Activated CD8-positive, alpha-beta memory T cell treated with anti-CD3 and anti-CD28 coated beads, Interleukin-2, amount 50 U/mL, for 4 hours (primary cell): ENCODE measurements at regions not wholly inside any gene's neighbourhood (a gene's known extent, or its start where the extent isn't known, plus 50 kb on each side); places are given as distances from the start of the nearest gene placed in this dataset.

Experiments
- DNase-seq: peaks from one replicate; pipeline ENCODE4 v3.0.0-alpha.2; 2020

DNA sequence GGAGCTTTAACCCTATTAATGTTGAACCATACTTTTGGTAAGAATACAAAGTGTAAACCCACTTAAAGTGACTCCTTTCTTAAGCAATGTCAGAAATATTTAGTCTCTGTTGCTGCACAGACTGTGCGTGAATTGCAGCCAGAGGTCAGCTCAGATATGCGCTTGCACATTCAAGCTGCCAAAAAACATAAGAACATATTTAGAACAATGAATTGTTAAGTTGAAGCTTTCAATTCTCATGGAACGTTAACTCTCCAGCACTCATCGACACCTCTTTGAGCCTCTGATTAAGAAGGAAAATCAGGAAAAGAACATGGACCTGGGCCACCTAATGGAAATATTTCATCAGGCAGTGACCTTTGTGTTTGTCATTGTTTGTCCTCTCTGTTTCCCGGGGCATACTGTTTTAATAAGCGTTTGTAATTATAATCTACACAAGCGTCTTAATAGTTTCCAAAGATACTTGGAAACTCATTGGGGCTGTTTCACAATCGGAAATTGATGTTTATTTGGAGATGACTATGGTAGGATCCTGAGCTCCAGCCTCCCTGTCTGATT lies 193.0 kb upstream of the CELF2 start:
- DNase-seq: no peak

DNA sequence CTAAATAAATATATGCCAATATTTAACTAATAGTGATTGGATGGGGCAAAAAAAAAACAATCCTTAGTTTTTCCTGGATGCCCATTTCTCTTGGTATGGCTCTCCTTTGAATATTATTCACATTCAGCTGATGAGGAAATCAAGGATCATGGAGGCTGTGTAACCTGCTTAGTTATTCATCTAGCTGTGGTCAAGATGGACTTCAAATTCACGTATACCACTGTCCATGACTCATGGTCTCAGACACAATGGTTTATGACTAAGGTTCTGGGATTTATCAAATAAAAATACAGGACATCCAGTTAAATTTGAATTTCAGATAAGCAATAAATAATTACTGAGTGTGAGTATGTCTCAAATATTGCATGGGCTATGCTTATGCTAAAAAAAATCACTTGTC lies 191.5 kb upstream of the CELF2 start:
- no peak for DNase-seq

DNA sequence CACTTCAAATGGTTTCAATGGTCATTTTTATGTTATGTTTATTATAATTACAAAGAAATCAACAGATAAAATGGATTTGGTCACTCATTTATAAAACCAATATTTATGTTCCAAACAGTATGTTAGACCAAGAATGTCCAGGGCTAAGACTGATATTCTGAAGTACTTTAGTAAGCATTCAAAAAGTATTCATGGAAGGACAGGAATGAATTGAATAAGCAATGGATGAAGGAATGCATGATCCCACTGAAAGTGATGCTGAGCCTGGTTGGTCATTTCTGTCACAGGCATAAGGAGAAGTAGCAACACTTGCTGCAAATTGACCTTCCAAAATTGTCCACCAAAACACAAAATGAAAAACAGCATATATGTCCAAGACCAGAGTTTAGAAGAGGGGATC lies 189.0 kb upstream of the CELF2 start:
- no peak for DNase-seq

DNA sequence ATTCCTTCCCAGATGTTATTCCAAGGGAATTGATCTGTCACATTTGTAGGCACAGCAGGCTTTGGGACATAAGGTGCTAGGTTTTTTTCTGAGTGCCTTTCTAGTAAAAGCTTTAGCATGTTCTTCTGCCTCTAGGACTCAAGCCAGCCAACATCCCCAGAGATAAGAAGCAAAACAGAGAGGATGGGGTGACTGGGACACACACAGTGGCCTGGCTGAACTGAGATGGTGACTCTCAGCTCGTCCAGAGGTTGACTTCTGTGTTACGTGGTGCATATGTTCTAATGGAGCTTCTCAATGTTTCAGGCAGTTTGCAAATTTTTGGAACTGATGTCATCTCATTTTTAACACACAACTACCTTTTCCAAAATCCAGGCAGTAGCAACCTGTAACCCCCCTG lies 188.1 kb upstream of the CELF2 start:
- DNase-seq: no peak

DNA sequence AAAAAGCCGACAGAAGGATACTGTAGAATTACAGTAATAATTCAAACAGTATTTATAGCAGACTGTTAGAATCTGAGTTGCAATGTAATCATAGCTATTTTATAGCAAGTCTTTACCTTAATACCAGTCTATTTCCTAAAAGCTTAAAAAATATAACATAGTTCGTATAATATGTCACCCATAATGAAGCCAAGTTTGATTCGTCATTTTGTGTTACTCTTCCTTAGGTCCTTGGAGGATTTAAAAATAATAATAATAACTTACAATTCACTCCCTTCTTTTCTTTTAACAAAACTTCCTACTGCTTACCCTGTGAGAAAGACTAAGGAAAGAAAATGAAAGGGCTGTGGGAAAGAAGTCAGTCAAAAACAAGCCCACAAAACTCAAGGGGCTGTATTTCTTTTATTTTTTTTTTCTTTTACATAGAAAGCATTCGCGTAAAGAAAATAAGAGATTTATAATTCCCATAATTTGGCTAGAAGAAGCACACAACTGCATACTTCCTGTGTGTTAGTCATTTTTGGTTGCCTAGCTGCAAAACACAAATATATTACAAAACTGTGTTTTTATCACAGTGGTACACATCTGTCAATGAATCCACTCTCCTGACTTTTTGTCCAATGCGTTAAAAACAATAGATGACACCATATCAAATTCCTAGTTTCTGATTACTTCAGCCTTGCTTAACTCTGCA lies 187.2 kb upstream of the CELF2 start:
- no peak for DNase-seq

DNA sequence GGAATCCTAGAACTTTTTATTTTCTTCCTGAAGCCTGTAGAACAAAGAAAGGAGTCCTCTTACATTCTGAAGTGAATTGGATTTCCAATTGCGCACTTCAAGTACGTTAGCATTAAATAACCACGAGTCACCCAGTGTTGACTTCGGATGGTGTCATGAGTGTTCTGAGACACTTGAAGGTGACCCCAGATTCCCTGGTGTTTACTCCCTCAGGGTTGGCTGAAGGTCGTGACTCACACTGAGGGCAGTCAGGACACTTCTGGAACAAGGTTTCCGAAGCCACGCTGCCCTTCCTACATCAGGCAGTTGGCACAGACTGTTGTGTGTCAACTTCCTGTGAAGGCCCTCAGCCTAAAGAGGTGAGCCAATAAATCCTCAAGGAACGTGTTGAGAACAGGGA lies 186.6 kb upstream of the CELF2 start:
- no peak for DNase-seq

DNA sequence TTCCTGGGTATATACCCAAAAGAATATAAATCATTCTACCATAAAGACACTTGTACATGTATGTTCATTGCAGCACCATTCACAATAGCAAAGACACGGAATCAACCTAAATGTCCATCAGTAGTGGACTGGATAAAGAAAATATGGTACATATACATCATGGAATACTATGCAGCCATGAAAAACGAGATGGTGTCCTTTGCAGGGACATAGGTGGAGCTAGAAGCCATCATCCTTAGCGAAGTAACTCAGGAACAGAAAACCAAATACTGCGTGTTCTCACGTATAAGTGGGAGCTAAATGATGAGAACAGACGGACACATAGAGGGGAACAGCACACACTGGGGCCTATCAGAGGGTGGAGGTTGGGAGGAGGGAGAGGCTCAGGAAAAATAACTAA lies 183.7 kb upstream of the CELF2 start:
- no peak for DNase-seq

DNA sequence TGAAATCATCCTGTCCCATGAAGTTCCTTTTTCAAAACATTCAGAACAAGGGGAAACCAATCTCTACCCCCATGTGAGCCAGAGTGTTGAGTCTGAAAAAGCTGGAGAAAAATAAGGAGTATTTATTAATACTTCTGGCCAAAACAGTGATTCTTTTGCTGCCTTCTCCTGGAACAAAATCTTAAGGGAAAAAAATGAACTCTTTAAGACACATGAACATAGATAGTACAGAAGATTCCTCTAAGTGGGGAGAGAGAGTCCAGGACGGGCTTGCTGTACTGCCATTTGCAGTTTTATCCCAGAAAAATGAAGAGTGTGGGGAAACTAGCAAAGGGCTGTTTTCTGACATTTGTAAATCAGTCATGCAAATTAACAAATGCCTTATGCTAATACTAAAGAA lies 173.4 kb upstream of the CELF2 start:
- DNase-seq: no peak

DNA sequence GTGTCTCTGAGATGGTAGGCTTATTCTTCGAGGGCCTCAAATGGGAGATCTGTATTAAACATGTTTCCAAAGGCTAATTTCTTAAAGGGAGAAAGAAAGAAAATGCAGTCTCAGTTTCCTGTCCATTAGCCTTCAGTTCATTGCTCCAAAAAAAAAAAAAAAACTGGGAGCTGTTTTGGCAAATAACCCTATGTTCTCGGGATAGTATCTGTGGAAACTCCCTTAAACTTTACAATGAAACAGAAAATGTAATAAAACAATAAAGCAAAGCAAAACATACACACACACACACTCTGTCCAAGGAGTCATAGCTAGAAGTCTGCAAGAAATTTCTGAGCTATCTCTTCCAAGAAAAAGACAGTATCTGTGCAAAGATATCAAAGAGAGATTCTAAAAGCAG lies 172.5 kb upstream of the CELF2 start:
- DNase-seq: no peak

DNA sequence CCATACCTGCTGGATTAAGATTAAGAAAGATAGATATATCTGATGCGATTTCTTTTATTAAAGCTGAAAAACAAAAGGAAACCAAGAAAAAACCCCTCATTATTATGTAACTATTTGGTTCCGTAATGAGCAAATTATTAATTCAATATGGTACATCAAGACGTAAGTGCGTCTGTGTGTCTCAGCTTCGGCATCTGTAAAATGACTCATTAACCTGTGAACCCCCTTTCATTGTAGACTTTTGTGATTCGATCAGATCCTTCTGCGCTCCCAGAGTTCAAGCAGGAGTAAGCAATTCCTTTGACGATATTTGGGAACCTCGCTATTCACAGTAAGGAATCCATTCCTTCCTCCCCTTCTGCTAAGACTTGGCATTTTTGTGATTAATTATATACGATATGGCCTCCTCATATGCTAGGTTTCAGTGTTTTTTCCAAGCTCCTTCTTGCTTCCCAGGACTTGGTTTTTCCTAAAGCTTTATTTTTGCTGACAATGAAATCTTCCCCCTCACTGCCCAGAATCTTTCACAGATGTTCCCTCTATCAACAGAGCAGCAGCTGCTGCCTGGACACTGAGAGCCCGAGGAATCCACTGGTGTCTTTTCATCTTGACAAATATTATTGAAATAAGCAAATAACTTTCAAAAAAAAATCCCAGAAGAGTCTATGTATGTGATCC lies 171.7 kb upstream of the CELF2 start:
- no peak for DNase-seq

DNA sequence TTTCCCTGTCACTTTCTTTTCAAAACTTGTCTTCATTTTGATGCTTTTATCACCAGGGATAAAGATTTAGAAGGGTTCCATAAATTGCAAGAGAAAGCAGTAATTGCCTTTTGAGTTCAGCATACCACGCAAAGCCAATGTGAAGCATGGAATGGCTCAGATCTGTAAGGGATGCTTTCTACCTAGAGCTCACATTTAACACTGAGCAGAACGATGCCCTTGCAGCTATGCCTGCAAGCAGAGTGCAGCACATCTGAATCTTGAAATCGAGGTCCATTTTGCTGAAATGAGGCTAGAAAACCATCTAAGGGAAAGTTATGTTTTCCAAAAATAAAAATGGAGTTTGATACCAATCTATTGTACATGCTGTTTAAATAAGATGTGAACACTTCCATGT lies 171.2 kb upstream of the CELF2 start:
- no peak for DNase-seq

DNA sequence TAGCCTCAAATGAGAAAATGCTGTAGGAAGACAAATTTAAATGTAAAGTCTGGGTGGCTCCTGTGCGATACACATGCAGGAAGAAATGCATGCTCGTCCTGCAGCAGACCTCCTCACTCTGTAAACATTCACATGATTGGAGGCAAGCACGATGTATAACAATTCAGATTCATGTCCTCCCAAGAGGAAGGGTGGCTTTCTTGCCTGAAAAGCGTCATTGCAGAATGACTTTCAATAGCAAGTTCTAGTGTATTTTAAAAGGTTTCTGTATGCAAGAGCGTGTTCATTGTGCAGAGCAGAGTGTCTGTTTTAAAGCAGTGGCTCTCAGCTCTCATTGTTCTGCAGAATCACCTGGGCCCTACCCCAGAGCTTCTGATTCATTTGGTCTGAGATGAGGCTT lies 170.3 kb upstream of the CELF2 start:
- DNase-seq: no peak

DNA sequence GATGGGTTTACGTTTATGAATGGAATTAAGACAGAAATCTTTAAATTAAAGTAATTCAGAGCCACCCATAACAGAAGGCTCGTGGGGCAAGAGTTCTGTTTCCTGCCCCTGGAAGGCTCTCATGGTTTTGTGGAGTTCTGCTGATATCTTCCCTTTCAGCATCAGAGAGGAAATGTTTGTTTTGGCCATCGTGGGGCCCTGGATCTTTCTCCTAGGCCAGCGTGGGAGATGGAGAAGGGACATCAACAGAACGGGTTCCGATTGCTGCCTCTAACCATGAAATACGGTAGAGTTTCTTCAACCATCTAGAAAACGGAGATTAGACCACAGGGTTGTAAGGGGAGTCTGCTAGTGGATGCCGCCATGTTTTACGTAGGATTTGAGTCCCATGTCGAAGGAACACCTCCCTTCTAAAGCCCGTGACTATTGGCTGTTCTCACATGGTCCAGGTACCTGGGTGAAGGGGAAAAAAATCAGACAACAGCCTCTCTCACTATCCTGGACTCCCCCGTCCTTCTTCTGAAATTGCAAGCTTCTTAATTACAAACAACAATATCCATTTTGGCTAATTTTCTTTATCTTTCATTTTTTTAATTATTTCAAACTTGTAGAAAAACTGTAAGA lies 169.1 kb upstream of the CELF2 start:
- DNase-seq: no peak

DNA sequence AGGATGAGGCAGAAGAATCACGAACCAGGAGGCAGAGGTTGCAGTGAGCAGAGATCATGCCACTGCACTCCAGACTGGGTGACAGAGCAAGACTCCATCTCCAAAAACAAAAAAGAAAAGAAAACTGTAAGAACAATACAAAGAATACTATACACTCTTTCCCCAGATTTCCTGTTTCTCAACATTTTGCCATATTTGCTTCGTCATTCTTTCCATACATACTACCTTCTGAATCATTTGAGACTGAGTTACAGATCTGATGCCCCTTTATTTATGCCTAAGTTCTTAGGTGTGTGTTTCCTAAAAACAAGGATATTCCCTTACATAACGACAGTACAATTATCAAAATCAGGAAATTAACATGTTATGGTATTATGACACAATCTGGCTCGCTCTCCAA lies 168.4 kb upstream of the CELF2 start:
- no peak for DNase-seq

DNA sequence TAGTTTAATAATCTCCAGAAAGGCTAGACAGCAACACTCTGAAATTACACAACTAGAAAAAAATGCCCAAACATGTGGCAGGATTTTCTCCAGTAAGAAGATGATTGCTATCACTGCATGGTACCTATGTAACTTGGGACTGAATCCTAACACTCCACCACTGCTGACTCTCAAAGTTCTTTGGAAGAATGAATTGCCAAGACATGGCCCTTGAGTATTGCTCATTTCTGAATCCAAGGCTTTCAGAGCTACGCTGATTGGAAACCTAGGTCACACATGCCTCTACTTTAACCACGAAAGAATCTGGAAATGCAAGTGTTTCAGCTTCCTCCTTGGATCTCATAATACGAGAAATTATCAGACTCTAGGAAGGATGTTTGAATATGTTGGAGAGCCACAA lies 167.5 kb upstream of the CELF2 start:
- DNase-seq: no peak

DNA sequence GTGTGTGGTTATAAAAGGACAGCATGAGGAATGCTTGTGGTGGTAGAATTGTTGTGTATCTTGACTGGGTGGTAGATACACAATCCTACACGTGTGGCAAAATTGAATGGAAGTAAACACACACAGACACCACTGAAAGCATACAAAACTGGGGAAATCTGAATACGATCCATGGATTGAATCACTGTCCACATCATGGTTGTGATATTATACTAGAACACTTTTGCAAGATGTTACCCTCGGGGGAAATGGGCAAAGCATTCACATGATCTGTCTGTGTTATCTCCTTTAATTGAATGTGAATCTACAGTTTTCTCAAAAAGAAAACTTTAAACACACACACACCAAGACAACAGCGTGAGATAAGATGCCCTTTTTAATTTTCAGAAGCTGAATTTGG lies 165.2 kb upstream of the CELF2 start:
- DNase-seq: no peak

DNA sequence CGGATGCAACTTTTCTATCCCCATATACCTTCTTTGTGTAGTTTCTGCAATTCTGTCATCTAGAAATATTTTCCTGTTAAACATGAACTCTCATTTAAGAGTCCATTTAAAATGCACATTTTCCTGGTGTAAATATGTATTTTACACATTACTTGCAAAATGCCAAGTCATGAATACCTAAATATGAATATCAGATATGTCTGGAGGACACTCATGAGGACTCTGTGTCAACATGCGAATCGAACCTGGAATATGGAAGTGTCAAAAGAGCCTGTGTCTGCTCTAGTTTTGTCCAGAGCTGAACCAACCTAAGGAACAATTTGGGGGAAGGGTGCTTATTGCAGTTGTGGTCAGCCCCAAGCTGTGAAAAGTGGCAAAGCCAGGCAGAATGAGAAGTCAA lies 163.7 kb upstream of the CELF2 start:
- no peak for DNase-seq

DNA sequence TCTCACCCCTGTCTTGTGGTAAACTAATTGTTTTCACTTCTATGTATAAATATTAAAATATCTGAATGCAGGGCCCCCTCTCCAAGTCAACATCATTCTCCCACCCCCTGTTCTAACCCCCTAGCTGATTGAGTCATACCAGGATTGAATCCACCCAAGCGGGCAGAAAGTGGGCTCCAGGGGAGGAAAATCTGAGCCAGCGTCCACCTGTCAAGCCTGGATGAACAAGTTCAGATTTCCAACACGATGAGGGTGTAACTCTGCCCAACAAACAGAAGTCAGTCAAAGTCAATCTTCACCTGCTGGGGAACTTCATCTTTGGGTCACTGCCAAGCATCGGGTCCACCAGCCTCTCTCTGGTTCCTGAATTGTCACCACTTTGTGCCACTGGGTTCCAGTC lies 162.9 kb upstream of the CELF2 start:
- DNase-seq: no peak

DNA sequence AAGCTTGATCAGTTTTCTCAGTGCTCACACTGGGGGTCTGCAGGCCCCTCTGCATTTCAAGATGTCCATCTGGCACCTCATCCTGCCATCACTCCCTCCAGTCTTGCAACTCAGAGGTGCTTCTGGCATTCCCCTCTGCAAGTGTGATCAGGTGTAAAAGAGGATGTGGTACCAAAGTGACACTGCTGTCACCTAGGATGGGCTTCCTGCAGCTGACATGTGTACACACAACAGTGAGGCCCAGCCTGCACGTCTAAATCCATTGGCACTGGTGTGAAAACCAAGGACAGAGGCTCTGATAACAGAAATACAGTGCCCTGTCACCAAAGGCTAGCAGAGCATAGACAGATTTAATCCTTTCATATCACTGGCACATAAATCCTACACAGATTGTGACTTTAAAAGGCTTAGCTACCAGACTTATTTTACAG lies 162.5 kb upstream of the CELF2 start:
- DNase-seq: no peak

DNA sequence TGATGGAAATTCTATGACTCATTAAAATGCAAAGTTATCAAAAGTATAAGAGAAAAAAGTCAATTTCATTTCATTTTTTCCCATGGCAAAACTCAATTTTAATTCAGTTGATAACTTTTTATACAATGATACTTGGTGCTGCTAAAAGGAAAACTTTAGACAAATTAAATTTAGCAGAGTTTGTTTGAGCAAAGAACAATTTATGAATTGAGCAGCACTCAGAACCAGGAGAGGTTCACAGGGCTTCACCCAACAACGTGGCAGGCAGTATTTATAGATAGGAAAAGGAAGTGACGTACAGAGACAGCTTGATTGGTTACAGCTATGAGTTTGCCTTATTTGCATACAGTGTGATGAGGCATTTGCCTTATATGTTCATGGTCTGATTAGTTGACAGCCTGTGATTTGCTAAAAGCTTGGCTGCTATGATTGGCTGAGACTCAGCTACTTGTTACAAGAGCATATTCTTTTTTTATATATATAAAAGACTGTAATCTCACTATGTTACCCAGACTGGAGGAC lies 157.2 kb upstream of the CELF2 start:
- no peak for DNase-seq

DNA sequence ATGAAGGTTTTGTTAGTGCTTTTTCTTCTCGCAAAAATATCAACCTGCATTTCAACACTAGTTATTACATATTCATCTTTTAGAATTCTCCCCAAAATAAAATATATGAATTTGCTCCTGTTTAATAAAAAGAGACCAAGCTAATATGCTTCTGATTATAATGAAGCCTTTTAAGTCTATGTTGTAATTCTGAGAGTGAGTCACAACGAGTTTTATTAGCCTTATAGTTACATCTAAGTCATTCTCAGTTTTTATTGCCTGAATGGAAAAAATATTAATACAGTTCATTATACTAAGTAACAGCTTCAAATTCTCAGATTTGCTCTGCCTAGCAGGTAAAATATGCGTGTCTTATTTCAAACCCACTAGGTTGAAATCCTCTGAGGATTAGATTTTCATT lies 152.4 kb upstream of the CELF2 start:
- DNase-seq: no peak

DNA sequence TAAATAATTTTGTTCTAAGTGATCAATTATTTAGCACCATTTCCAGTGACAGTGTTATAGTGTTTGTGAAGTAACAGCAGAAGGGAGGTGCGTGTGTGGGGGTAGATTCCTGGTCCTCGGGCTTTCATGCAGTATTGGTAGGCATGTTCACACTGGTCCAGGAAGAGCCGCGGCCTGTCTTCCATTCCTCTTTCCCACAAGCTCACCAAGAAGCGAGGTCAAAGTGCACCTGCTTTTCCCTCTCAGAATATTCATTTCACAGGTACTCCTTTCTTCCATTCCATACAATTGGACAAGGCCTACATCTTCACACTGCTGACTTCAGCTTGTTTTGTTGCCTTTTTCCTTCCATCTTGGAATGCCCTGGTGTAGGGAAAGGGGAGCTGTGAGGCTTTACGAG lies 151.8 kb upstream of the CELF2 start:
- no peak for DNase-seq

DNA sequence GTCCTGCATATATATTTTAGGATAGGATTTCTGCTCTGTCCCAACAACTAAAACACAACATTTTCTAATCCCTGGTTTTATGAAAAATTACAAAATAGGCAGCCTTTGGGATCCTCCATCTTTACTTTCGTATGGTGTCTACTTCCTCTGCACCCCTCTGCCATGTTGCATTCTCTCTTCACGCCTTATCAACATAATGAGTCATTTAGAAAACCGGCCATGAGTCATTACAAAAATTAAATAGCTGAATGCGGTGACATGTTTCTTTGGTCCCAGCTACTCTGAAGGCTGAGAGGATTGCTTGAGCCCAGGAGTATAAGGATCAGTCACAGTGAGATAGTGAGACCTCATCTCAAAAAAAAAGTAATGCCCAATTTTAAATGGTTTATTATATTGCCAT lies 148.1 kb upstream of the CELF2 start:
- no peak for DNase-seq
